ENCODE measurements at regions not wholly inside any gene's neighbourhood (a gene's known extent, or its start where the extent isn't known, plus 50 kb on each side); places are given as distances from the start of the nearest gene placed in this dataset.

DNA sequence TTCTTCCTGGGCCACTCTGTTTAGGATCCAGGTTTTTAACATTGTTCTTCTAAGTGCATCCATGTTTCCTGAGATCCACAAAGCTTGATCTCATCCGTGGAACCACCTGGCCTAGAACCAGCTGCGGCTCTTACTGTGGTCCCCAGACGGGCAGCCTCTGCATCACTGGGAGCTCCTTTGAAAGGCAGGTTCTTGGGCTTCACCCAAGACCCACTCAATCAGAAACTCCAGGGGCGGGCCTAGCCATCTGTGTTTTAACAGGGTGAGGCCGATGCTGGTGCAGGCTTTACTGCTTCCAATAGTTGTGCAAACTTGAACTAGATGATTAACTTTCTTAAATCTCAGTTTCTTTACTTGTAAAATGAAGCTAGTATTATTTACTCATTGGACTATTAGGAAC lies 605.7 kb downstream of the FGF9 start:
- no peak for TF ChIP-seq POLR2A (IDR thresholded peaks at IDR 0.05; ENCODE audit: extremely low read depth, insufficient read length)
- TF ChIP-seq, protein P1, sequence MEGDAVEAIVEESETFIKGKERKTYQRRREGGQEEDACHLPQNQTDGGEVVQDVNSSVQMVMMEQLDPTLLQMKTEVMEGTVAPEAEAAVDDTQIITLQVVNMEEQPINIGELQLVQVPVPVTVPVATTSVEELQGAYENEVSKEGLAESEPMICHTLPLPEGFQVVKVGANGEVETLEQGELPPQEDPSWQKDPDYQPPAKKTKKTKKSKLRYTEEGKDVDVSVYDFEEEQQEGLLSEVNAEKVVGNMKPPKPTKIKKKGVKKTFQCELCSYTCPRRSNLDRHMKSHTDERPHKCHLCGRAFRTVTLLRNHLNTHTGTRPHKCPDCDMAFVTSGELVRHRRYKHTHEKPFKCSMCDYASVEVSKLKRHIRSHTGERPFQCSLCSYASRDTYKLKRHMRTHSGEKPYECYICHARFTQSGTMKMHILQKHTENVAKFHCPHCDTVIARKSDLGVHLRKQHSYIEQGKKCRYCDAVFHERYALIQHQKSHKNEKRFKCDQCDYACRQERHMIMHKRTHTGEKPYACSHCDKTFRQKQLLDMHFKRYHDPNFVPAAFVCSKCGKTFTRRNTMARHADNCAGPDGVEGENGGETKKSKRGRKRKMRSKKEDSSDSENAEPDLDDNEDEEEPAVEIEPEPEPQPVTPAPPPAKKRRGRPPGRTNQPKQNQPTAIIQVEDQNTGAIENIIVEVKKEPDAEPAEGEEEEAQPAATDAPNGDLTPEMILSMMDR (IDR thresholded peaks at IDR 0.05; ENCODE audit: low read depth, low read length), result no peak
- TF ChIP-seq, protein P2, sequence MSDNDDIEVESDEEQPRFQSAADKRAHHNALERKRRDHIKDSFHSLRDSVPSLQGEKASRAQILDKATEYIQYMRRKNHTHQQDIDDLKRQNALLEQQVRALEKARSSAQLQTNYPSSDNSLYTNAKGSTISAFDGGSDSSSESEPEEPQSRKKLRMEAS (IDR thresholded peaks at IDR 0.05; ENCODE audit: low read depth, low read length), result no peak
